HAP-1 (cell line): ENCODE measurements at regions not wholly inside any gene's neighbourhood (a gene's known extent, or its start where the extent isn't known, plus 50 kb on each side); places are given as distances from the start of the nearest gene placed in this dataset.

Experiments used
- DNase-seq, 2 experiments: peaks; one replicate each; pipeline ENCODE4 v3.0.0-alpha.2; 2016 to 2020; ENCODE audit warnings: low spot score in 2 of 2
- H3K27me3 ChIP-seq: fragments of 250-450 bp; sonication (Bioruptor Pico); 2 replicates; pipeline ENCODE4 v1.5.1; 2020; ENCODE audit warnings: low read depth, mild to moderate bottlenecking, moderate library complexity
- H3K36me3 ChIP-seq: fragments of 250-450 bp; sonication (Bioruptor Pico); replicated peaks from 2 replicates; pipeline ENCODE4 v1.5.1; 2020; ENCODE audit warnings: mild to moderate bottlenecking
- H3K4me1 ChIP-seq: fragments of 250-450 bp; sonication (Bioruptor Pico); 2 replicates; pipeline ENCODE4 v1.5.1; 2020; ENCODE audit warnings: mild to moderate bottlenecking
- H3K4me3 ChIP-seq: fragments of 250-450 bp; sonication (Bioruptor Pico); 2 replicates; pipeline ENCODE4 v1.5.1; 2020; ENCODE audit warnings: mild to moderate bottlenecking, moderate library complexity
- H3K9me3 ChIP-seq: fragments of 250-450 bp; sonication (Bioruptor Pico); 2 replicates; pipeline ENCODE4 v1.5.1; 2020; ENCODE audit warnings: mild to moderate bottlenecking, moderate library complexity
- in situ Hi-C: fragments of 300-500 bp; cut with MboI; formaldehyde crosslinking; loops from 3 replicates; pipeline ENCODE4 v1.14.3; 2020; ENCODE audit warnings: low sequenced_read_pairs, inconsistent platforms, mixed read lengths

DNA sequence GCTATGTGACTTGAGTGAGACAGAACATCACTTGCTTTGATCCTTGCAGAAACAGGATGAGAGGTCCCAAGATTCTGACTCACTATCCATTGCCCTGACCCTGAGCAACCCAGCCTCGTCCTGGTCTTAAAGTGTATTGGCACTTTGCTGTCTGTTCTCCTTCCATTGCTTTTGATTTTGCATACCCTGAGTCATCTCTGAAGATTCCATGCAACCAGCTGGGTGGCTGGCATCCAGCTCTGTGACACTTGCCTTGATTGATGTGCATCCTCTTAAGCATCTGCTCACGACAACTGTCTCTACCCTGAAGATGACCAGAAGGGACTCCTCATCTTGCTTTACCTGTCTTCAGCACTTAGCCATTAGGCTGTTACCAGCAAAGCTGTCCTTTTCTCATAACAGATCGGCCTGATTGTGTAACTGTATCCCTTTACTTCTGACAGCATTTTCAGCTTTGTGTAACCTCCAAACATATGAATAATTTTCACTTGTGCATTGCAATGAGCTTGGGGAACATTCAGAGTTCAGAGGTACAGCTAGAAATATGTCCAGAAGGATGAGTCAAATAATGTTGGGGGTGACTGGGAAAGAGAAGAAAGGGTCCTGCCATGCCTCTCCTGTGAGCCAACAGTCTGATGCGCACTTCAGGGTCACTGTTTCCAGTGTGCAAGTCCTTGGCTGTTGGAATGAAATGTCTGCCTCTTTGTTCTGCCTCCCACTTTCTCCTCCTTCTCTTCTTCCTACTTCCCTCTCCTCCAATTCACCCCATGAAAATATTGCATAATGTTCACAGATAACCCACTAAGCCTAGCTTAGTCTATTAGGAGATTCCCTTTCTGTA lies 249.7 kb upstream of the OSR1 start:
- H3K36me3 ChIP-seq = no peaks in the 10 kb centered on the region
- H3K4me3 ChIP-seq = no peak overlapping the region
- H3K4me1 ChIP-seq = no peaks in the 10 kb centered on the region
- H3K27me3 ChIP-seq = no peaks in the 10 kb centered on the region
- no peak for DNase-seq
- in situ Hi-C loops = no loop called here
- no peaks in the 10 kb centered on the region for H3K9me3 ChIP-seq

GRCh38 chr2:19607400-19607799 lies 249.0 kb upstream of the OSR1 start:
- Histone ChIP-seq H3K9me3 (no peaks in the 10 kb centered on the region), H3K4me3 (no peak overlapping the region), H3K27me3 (no peaks in the 10 kb centered on the region), H3K36me3 (no peaks in the 10 kb centered on the region), H3K4me1 (no peaks in the 10 kb centered on the region)
- in situ Hi-C loops = no loop called here
- no peak for DNase-seq

DNA sequence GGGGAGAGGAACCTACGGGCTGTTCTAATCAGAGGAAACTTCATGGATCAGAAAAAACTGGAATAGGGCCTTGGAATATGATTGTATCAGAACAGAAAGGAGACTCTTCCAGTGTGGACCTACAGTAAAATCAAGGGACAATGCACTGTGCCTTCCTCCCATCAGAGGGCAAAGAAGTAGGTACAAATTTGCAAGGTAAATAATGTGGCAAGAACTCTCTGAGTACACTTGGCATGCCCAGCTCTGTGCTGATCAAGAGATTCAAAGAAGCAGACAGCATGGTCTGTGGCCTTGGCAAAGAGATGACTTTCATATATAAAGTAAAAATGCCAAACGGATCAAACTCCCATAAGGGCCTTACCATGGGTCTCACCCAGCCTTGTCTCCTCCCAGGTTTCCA lies 242.6 kb upstream of the OSR1 start:
- Histone ChIP-seq H3K4me1 (no peaks in the 10 kb centered on the region), H3K36me3 (no peaks in the 10 kb centered on the region), H3K4me3 (no peak overlapping the region), H3K9me3 (no peaks in the 10 kb centered on the region), H3K27me3 (no peaks in the 10 kb centered on the region)
- DNase-seq = no peak
- in situ Hi-C loops = no loop called here

DNA sequence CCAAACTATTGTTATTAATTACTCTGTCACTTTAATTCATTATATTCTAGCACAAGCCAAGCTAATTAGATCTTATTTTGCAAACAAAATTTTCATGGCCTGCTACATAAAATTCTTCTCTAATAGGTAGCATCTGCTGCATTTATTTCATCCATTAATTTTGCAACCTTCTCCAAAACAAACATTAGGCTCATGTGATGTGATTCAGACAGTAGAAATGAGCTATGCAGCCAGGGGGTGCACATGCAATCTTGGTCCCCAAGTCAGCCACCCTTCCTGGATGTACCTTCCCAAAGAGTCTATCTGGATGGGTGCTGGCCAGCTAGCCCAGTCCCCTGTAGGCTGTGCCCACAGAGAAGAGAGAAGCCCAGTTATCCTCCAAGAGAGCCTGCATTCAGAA lies 242.1 kb upstream of the OSR1 start:
- no peaks in the 10 kb centered on the region for H3K27me3 ChIP-seq
- no peaks in the 10 kb centered on the region for H3K9me3 ChIP-seq
- H3K36me3 ChIP-seq = no peaks in the 10 kb centered on the region
- H3K4me3 ChIP-seq = no peak overlapping the region
- no peak for DNase-seq
- no peaks in the 10 kb centered on the region for H3K4me1 ChIP-seq
- in situ Hi-C loops = no loop called here

GRCh38 chr2:19598971-19599370 lies 240.5 kb upstream of the OSR1 start:
- no peak for DNase-seq
- in situ Hi-C loops = no loop called here
- no peaks in the 10 kb centered on the region for H3K36me3 ChIP-seq
- no peaks in the 10 kb centered on the region for H3K4me1 ChIP-seq
- H3K27me3 ChIP-seq = no peaks in the 10 kb centered on the region
- no peak overlapping the region for H3K4me3 ChIP-seq
- no peaks in the 10 kb centered on the region for H3K9me3 ChIP-seq

GRCh38 chr2:19592197-19592596 lies 233.8 kb upstream of the OSR1 start:
- H3K27me3 ChIP-seq = no peaks in the 10 kb centered on the region
- no peaks in the 10 kb centered on the region for H3K4me1 ChIP-seq
- no peaks in the 10 kb centered on the region for H3K9me3 ChIP-seq
- H3K36me3 ChIP-seq = no peaks in the 10 kb centered on the region
- in situ Hi-C loops = no loop called here
- H3K4me3 ChIP-seq = no peak overlapping the region
- no peak for DNase-seq

DNA sequence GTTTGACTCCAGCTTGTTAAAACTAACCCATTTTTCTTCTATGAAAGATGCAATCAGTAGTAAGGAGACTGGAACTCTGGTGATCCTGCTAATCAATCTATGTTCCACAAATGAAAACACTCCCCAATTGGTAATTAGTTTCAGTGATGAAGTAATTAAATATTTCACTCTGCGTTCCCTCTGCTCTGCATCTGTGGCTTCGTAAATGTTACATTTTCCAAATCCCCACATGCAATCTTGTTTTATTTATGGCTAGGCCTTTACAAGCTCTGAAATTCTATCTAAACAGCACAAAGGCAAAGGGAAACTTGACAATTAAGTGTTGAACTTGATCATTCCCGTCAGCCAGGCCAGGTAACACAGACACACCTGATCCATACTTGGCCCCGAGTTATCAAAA lies 231.4 kb upstream of the OSR1 start:
- Histone ChIP-seq H3K4me3 (no peak overlapping the region), H3K27me3 (no peaks in the 10 kb centered on the region), H3K36me3 (no peaks in the 10 kb centered on the region), H3K4me1 (no peaks in the 10 kb centered on the region), H3K9me3 (no peaks in the 10 kb centered on the region)
- DNase-seq = no peak
- in situ Hi-C loops = no loop called here

DNA sequence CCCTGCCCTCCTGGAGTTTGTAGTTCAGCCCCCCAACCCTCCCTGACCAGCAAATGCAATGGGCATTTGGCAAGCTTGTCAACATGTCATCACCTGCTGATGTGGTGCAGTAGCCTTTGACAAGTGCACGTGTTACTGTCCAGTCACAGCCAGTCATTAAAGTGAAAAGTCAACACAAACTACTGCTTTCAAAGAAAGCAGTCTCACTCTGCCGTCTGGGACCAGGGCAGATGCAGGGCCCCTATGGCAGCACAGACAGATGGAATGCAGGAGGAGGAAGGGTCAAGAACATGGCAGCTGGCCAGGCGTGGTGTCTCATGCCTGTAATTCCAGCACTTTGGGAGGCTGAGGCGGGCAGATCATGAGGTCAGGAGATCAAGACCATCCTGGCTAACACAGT lies 222.4 kb upstream of the OSR1 start:
- DNase-seq = no peak
- H3K4me3 ChIP-seq = no peak overlapping the region
- no peaks in the 10 kb centered on the region for H3K27me3 ChIP-seq
- H3K9me3 ChIP-seq = no peaks in the 10 kb centered on the region
- H3K36me3 ChIP-seq = no peaks in the 10 kb centered on the region
- H3K4me1 ChIP-seq = no peaks in the 10 kb centered on the region
- in situ Hi-C loops = no loop called here

- Histone ChIP-seq H3K4me3 (no peak overlapping the region), H3K4me1 (no peaks in the 10 kb centered on the region), H3K9me3 (no peaks in the 10 kb centered on the region), H3K27me3 (no peaks in the 10 kb centered on the region), H3K36me3 (no peaks in the 10 kb centered on the region)
- DNase-seq = no peak
- in situ Hi-C loops = no loop called here
Measured at GRCh38 chr2:19580264-19580663, 221.8 kb upstream of the OSR1 start.

DNA sequence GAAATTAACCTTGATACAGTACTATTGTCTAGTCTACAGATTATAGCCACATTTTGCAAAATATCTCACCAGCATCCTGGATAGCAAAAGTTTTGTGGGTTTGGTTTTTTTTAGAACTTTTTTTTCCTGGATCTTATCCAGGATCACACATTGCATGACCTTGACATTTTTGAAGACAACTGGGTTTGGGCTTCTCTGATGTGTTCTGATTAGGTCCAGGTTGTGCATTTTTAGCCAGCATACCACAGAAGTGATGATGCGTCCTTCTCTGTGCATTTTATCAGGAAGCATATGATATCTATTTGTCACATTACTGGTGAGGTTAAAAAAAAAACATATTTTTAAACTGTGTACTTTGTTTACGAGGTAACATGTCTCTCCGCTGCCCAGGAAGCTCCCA lies 221.0 kb upstream of the OSR1 start:
- no peak overlapping the region for H3K4me3 ChIP-seq
- H3K27me3 ChIP-seq = no peaks in the 10 kb centered on the region
- H3K36me3 ChIP-seq = no peaks in the 10 kb centered on the region
- DNase-seq = no peak
- in situ Hi-C loops = no loop called here
- no peaks in the 10 kb centered on the region for H3K4me1 ChIP-seq
- H3K9me3 ChIP-seq = no peaks in the 10 kb centered on the region

GRCh38 chr2:19577723-19578122 lies 219.3 kb upstream of the OSR1 start:
- no peaks in the 10 kb centered on the region for H3K36me3 ChIP-seq
- no peak overlapping the region for H3K4me3 ChIP-seq
- no peaks in the 10 kb centered on the region for H3K4me1 ChIP-seq
- DNase-seq = no peak
- H3K9me3 ChIP-seq = no peaks in the 10 kb centered on the region
- in situ Hi-C loops = no loop called here
- H3K27me3 ChIP-seq = peaks cover 3% of the 10 kb centered on the region; the same call in 1 of the 2 replicates

- Histone ChIP-seq H3K4me1 (no peaks in the 10 kb centered on the region), H3K9me3 (no peaks in the 10 kb centered on the region), H3K36me3 (no peaks in the 10 kb centered on the region), H3K27me3 (peaks cover 3% of the 10 kb centered on the region; the same call in 1 of the 2 replicates), H3K4me3 (no peak overlapping the region)
- in situ Hi-C loops = no loop called here
- DNase-seq = no peak
Measured at GRCh38 chr2:19576411-19576810, 218.0 kb upstream of the OSR1 start.

GRCh38 chr2:19575641-19576040 lies 217.2 kb upstream of the OSR1 start:
- Histone ChIP-seq H3K4me3 (no peak overlapping the region), H3K4me1 (no peaks in the 10 kb centered on the region), H3K9me3 (no peaks in the 10 kb centered on the region), H3K27me3 (peaks cover 3% of the 10 kb centered on the region; the same call in 1 of the 2 replicates), H3K36me3 (no peaks in the 10 kb centered on the region)
- in situ Hi-C loops = no loop called here
- no peak for DNase-seq

DNA sequence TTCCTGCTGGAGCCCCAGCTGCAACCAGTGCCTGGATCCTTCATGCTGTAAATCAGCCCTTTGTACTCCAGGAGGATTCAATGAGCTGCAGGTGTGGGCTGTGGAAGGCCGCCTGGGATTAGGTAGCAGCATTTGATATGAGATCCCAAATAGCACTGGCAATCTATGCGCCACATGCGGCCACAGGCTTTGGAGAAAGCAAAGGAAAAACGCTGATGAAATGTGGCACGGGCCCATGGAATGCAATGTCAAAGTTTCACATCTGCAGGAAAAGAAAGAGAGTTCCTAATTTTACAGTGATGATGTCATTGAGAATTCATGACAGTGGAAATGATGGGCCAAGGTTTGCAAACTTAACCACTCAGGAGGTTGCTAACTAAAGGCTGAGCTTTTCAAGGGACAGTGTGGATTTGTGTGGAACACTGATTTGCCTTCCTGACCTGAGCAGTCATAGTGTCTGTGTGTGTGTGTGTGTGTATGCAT lies 216.4 kb upstream of the OSR1 start:
- peaks cover 3% of the 10 kb centered on the region; the same call in 1 of the 2 replicates for H3K27me3 ChIP-seq
- H3K4me1 ChIP-seq = no peaks in the 10 kb centered on the region
- in situ Hi-C loops = no loop called here
- DNase-seq = no peak
- H3K36me3 ChIP-seq = no peaks in the 10 kb centered on the region
- no peaks in the 10 kb centered on the region for H3K9me3 ChIP-seq
- no peak overlapping the region for H3K4me3 ChIP-seq

GRCh38 chr2:19573784-19574183 lies 215.4 kb upstream of the OSR1 start:
- in situ Hi-C loops = no loop called here
- H3K36me3 ChIP-seq = no peaks in the 10 kb centered on the region
- peaks cover 3% of the 10 kb centered on the region; the same call in 1 of the 2 replicates for H3K27me3 ChIP-seq
- no peaks in the 10 kb centered on the region for H3K9me3 ChIP-seq
- H3K4me1 ChIP-seq = no peaks in the 10 kb centered on the region
- no peak for DNase-seq
- no peak overlapping the region for H3K4me3 ChIP-seq
